Vagina (tissue), 2 donors: ENCODE measurements at regions not wholly inside any gene's neighbourhood (a gene's known extent, or its start where the extent isn't known, plus 50 kb on each side); places are given as distances from the start of the nearest gene placed in this dataset.

Experiments used
- CTCF ChIP-seq, 3 experiments: fragments of 450-650 bp in 2 of 3; fragments of 200-600 bp in 1 of 3; sonication (generic) in 1 of 3; IDR thresholded peaks; one replicate each; pipeline ENCODE4 v1.5.1; 2017 to 2019; ENCODE audit warnings: antibody characterized with exemption in 3 of 3, mild to moderate bottlenecking in 2 of 3, moderate library complexity in 2 of 3
- POLR2A ChIP-seq, 2 donors: fragments of 450-650 bp; IDR thresholded peaks; one replicate each; pipeline ENCODE4 v1.6.1; 2017; ENCODE audit warnings: antibody characterized with exemption in 2 of 2, mild to moderate bottlenecking in 2 of 2, moderate library complexity in 2 of 2
- POLR2AphosphoS5 ChIP-seq, 2 donors: sonication (generic); formaldehyde crosslinking; IDR thresholded peaks; one replicate each; pipeline ENCODE4 v1.9.0; 2017; ENCODE audit warnings: antibody characterized with exemption in 2 of 2, mild to moderate bottlenecking in 2 of 2, low read depth in 1 of 2; ENCODE audit not compliant: insufficient read depth in 1 of 2

GRCh38 chr1:214199585-214199984 lies 81.4 kb upstream of the SMYD2 start:
- TF ChIP-seq CTCF (IDR thresholded peaks at IDR 0.05) (no peak), POLR2AphosphoS5 (IDR thresholded peaks at IDR 0.05; ENCODE audit: insufficient read depth in 1 of 2, low read depth in 1 of 2) (no peak), POLR2A (IDR thresholded peaks at IDR 0.05) (no peak)
